Mammary epithelial cell (primary cell): ENCODE measurements at regions not wholly inside any gene's neighbourhood (a gene's known extent, or its start where the extent isn't known, plus 50 kb on each side); places are given as distances from the start of the nearest gene placed in this dataset.
A peak's percentile ranks its signal among the peaks of the same experiment; 100 is the strongest.

Experiments
- EZH2 ChIP-seq: IDR thresholded peaks from 2 replicates; pipeline ENCODE4 v1.6.1; 2012; ENCODE audit warnings: low read length, inconsistent platforms, borderline replicate concordance
- TF ChIP-seq, protein P1 (sequence below), 2 donors: IDR thresholded peaks in 1 of 2; conservative IDR thresholded peaks in 1 of 2; 2 replicates each; pipeline ENCODE4 v1.5.1; 2011 to 2012; ENCODE audit warnings: inconsistent platforms in 2 of 2, low read length in 2 of 2, mild to moderate bottlenecking in 2 of 2, control low read depth in 1 of 2, low read depth in 1 of 2; ENCODE audit not compliant: insufficient read depth in 1 of 2; ENCODE audit errors: extremely low read depth in 1 of 2

DNA sequence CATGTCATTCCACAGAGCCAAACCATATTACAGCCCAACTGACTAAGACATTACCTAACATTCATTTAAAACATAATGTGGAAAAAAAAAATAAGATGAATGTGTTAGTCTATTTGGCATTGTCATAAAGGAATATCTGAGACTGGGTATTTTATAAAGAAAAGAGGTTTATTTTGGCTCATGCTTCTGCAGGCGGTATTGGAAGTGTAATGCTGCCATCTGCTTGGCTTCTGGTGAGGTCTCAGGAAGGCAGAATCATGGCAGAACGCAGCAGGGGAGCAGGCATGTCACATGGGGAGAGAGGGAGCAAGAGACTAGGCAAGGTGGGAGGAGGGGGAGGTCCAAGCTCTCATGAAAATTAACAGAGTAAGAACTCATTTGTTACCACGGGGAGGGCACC, 504.8 kb upstream of the LRATD1 start:
- TF ChIP-seq, protein P1, sequence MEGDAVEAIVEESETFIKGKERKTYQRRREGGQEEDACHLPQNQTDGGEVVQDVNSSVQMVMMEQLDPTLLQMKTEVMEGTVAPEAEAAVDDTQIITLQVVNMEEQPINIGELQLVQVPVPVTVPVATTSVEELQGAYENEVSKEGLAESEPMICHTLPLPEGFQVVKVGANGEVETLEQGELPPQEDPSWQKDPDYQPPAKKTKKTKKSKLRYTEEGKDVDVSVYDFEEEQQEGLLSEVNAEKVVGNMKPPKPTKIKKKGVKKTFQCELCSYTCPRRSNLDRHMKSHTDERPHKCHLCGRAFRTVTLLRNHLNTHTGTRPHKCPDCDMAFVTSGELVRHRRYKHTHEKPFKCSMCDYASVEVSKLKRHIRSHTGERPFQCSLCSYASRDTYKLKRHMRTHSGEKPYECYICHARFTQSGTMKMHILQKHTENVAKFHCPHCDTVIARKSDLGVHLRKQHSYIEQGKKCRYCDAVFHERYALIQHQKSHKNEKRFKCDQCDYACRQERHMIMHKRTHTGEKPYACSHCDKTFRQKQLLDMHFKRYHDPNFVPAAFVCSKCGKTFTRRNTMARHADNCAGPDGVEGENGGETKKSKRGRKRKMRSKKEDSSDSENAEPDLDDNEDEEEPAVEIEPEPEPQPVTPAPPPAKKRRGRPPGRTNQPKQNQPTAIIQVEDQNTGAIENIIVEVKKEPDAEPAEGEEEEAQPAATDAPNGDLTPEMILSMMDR (conservative IDR thresholded peaks at IDR 0.05 in 1 of 2, IDR thresholded peaks at IDR 0.05 in 1 of 2; ENCODE audit: extremely low read depth in 1 of 2, insufficient read depth in 1 of 2, low read depth in 1 of 2, low read length in 2 of 2), result peak in 1 of 2 donors; percentile 8
- no peak for TF ChIP-seq EZH2
